ENCODE measurements at regions not wholly inside any gene's neighbourhood (a gene's known extent, or its start where the extent isn't known, plus 50 kb on each side); places are given as distances from the start of the nearest gene placed in this dataset.
"Not testable (repeated sequence)": the region's sequence is repeated elsewhere in the genome, so short reads cannot be mapped to it uniquely, and the experiment has no call there.

- no peak for DNase-seq
Measured at GRCh38 chr15:39414201-39414600, 166.7 kb upstream of the THBS1 start.

- DNase-seq: no peak
Measured at GRCh38 chr15:39415634-39416033, 165.2 kb upstream of the THBS1 start.

GRCh38 chr15:39416258-39416657 lies 164.6 kb upstream of the THBS1 start:
- DNase-seq: no peak

- no peak for DNase-seq
Measured at GRCh38 chr15:39417366-39418134, 163.3 kb upstream of the THBS1 start.

GRCh38 chr15:39419651-39420050 lies 161.2 kb upstream of the THBS1 start:
- DNase-seq: no peak

GRCh38 chr15:39420123-39420852 lies 160.6 kb upstream of the THBS1 start:
- not testable (repeated sequence) for DNase-seq

GRCh38 chr15:39420853-39421192 lies 160.1 kb upstream of the THBS1 start:
- DNase-seq: not testable (repeated sequence)

GRCh38 chr15:39426552-39427532 lies 154.0 kb upstream of the THBS1 start:
- no peak for DNase-seq

GRCh38 chr15:39427705-39428104 lies 153.2 kb upstream of the THBS1 start:
- no peak for DNase-seq

- DNase-seq: no peak
Measured at GRCh38 chr15:39429898-39430357, 151.0 kb upstream of the THBS1 start.

GRCh38 chr15:39430389-39430788 lies 150.5 kb upstream of the THBS1 start:
- DNase-seq: no peak

GRCh38 chr15:39431376-39431775 lies 149.5 kb upstream of the THBS1 start:
- no peak for DNase-seq

GRCh38 chr15:39432026-39432425 lies 148.9 kb upstream of the THBS1 start:
- no peak for DNase-seq

GRCh38 chr15:39432912-39433348 lies 147.9 kb upstream of the THBS1 start:
- DNase-seq: no peak

- no peak for DNase-seq
Measured at GRCh38 chr15:39433376-39433775, 147.5 kb upstream of the THBS1 start.

- no peak for DNase-seq
Measured at GRCh38 chr15:39434163-39434562, 146.7 kb upstream of the THBS1 start.

- DNase-seq: no peak
Measured at GRCh38 chr15:39434751-39435238, 146.1 kb upstream of the THBS1 start.

GRCh38 chr15:39435244-39435643 lies 145.6 kb upstream of the THBS1 start:
- no peak for DNase-seq

- DNase-seq: no peak
Measured at GRCh38 chr15:39438260-39438659, 142.6 kb upstream of the THBS1 start.

- DNase-seq: no peak
Measured at GRCh38 chr15:39438799-39439592, 141.9 kb upstream of the THBS1 start.

GRCh38 chr15:39442898-39443297 lies 138.0 kb upstream of the THBS1 start:
- no peak for DNase-seq

- DNase-seq: no peak
Measured at GRCh38 chr15:39443659-39444219, 137.1 kb upstream of the THBS1 start.
